ENCODE measurements at regions not wholly inside any gene's neighbourhood (a gene's known extent, or its start where the extent isn't known, plus 50 kb on each side); places are given as distances from the start of the nearest gene placed in this dataset.

DNA sequence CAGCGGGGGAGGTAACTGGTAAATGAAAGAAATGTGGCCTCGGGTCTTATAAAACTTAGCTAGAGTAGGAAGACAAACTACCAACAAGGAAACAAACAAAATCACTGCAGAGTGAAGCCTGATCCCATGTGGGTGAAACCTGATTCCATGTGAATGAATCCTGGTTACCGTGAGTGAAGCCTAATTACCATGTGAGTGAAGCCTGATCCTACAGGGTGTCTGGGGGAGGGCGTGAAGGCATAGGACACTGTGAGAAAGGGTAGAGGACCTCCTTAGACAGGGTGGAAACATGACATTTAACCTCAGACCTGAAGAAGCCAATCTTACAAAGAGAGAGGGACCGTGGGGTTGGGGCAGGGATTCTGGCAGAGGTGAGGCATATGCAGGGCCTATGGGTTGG, 106.2 kb upstream of the USP47 start:
- Histone ChIP-seq H3K36me3 (ENCODE audit: insufficient read depth, low read length) (no peaks in the 10 kb centered on the region), H3K27ac (no peak overlapping the region), H3K9me3 (ENCODE audit: low read depth, low read length) (no peaks in the 10 kb centered on the region), H3K4me3 (no peak overlapping the region), H3K9ac (ENCODE audit: insufficient read length) (no peak overlapping the region)
- no peak for DNase-seq (ENCODE audit: low read depth, low spot score)
- TF ChIP-seq POLR2AphosphoS5 (IDR thresholded peaks at IDR 0.05; ENCODE audit: borderline replicate concordance, low read depth, low read length) (no peak), FOXP2 (optimal IDR thresholded peaks at IDR 0.05; ENCODE audit: control extremely low read depth, extremely low read length, insufficient read depth) (no peak), EZH2 (IDR thresholded peaks at IDR 0.05) (no peak)

DNA sequence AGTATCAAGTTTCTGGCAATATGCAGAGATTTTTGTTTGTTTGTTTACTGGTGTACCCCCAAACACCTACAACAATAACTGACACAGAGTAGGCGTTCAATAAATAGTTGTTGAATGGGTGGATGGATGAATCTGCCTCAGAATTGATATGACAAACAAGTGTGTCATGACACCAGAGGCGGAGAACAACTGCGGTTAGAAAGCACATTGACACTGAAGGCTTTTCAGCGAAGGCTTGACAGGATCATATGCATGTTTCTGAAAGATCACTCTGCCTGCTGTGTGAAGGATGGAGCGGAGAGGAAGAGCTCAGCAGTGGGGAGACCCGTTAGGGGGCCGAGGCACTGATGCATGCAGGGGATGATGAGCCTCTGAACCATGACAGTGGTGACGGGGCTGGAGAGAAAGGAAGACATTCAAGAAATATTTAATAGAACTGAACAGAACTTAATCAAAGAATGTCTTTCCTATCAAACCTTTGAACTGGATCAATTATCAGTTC, 108.5 kb upstream of the USP47 start:
- no peak for DNase-seq (ENCODE audit: low read depth, low spot score)
- H3K9me3 ChIP-seq (ENCODE audit: low read depth, low read length), result no peaks in the 10 kb centered on the region
- TF ChIP-seq EZH2 (IDR thresholded peaks at IDR 0.05) (no peak), POLR2AphosphoS5 (IDR thresholded peaks at IDR 0.05; ENCODE audit: borderline replicate concordance, low read depth, low read length) (no peak), FOXP2 (optimal IDR thresholded peaks at IDR 0.05; ENCODE audit: control extremely low read depth, extremely low read length, insufficient read depth) (no peak)
- H3K27ac ChIP-seq, result no peak overlapping the region
- H3K9ac ChIP-seq (ENCODE audit: insufficient read length), result no peak overlapping the region
- H3K4me3 ChIP-seq, result no peak overlapping the region
- H3K36me3 ChIP-seq (ENCODE audit: insufficient read depth, low read length), result no peaks in the 10 kb centered on the region

DNA sequence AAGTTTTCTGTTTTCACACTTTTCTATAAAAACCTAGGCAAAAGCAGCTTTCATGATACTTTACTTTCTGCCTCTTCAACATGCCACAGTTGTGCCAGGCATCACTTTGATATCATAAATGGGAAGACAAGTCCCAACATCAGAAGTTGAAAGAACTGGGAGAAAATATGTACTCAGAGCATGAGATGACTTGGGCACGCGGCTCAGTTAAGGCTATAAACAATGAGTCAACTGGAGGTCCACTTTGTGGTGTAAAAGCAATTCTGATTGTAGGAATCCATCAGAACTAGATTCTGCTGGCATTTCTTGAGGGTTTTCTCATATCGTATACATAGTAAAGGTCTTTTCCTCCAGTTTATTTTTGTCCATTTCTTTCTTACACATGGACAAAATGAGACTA, 109.7 kb upstream of the USP47 start:
- H3K9me3 ChIP-seq (ENCODE audit: low read depth, low read length), result no peaks in the 10 kb centered on the region
- H3K27ac ChIP-seq, result no peak overlapping the region
- TF ChIP-seq EZH2 (IDR thresholded peaks at IDR 0.05), result no peak
- no peak for TF ChIP-seq FOXP2 (optimal IDR thresholded peaks at IDR 0.05; ENCODE audit: control extremely low read depth, extremely low read length, insufficient read depth)
- TF ChIP-seq POLR2AphosphoS5 (IDR thresholded peaks at IDR 0.05; ENCODE audit: borderline replicate concordance, low read depth, low read length), result no peak
- H3K36me3 ChIP-seq (ENCODE audit: insufficient read depth, low read length), result no peaks in the 10 kb centered on the region
- no peak overlapping the region for H3K9ac ChIP-seq (ENCODE audit: insufficient read length)
- no peak overlapping the region for H3K4me3 ChIP-seq
- no peak for DNase-seq (ENCODE audit: low read depth, low spot score)

DNA sequence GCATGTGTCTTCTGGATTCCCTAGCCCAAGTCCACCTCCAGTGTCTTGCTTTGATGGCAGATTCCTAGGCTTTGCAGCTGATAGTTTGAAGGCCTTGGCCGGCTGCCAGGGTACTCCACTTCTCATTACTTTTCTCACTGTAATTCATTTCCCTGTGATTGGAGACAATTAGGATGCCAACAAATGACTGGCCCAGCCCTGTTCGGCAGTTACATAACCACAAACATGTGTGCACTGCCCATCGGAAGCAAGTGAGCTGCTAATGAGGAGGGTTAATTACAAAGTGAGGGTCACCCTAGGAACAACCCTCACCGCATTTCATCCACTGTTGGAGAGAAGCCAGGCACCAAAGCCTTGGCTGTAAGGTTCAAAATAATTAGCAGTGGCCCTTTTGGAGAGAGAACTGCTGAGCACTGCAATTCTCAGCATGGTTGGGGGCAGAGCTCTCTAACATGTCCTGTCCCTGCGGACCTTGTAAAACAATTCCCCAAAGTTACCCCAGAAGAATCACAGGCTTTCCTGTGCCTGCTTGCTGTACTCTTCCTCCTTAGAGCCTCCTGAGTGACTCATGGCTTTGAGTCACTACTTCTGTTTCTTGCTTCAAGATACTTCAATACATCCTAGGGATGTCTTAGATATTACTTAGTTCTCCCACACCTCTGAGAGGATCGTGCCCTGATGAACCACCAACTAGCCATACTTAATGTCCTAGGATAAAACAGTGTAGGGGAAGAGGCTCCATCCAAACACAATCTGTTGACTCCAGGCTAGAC, 109.7 kb upstream of the GALNT18 start:
- H3K9ac ChIP-seq (ENCODE audit: insufficient read length), result no peak overlapping the region
- H3K4me3 ChIP-seq, result no peak overlapping the region
- H3K36me3 ChIP-seq (ENCODE audit: insufficient read depth, low read length), result no peaks in the 10 kb centered on the region
- no peak for TF ChIP-seq FOXP2 (optimal IDR thresholded peaks at IDR 0.05; ENCODE audit: control extremely low read depth, extremely low read length, insufficient read depth)
- TF ChIP-seq POLR2AphosphoS5 (IDR thresholded peaks at IDR 0.05; ENCODE audit: borderline replicate concordance, low read depth, low read length), result no peak
- TF ChIP-seq EZH2 (IDR thresholded peaks at IDR 0.05), result no peak
- no peak overlapping the region for H3K27ac ChIP-seq
- no peaks in the 10 kb centered on the region for H3K9me3 ChIP-seq (ENCODE audit: low read depth, low read length)
- no peak for DNase-seq (ENCODE audit: low read depth, low spot score)

DNA sequence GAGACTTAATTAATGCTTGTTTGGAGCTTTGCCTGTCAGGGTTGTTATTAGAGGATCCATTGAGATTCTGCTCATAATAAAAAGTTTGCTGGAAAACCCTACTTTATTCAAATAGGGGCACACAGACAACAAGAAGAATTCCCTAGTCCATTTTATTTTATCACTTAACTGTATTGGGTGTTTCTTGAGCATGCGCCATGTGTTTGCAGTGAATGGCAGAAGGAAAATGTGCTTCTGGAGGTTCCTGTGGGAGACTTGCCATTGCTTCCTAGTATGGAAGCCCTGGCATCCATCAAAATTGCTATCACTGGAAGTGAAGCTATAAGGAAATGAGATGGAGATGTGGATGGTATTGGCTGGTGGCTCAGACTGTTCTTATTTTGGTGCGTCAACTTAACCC, 106.6 kb upstream of the GALNT18 start:
- Histone ChIP-seq H3K27ac (no peak overlapping the region), H3K9me3 (ENCODE audit: low read depth, low read length) (no peaks in the 10 kb centered on the region), H3K4me3 (no peak overlapping the region), H3K36me3 (ENCODE audit: insufficient read depth, low read length) (no peaks in the 10 kb centered on the region), H3K9ac (ENCODE audit: insufficient read length) (no peak overlapping the region)
- no peak for DNase-seq (ENCODE audit: low read depth, low spot score)
- TF ChIP-seq FOXP2 (optimal IDR thresholded peaks at IDR 0.05; ENCODE audit: control extremely low read depth, extremely low read length, insufficient read depth) (no peak), EZH2 (IDR thresholded peaks at IDR 0.05) (no peak), POLR2AphosphoS5 (IDR thresholded peaks at IDR 0.05; ENCODE audit: borderline replicate concordance, low read depth, low read length) (no peak)

DNA sequence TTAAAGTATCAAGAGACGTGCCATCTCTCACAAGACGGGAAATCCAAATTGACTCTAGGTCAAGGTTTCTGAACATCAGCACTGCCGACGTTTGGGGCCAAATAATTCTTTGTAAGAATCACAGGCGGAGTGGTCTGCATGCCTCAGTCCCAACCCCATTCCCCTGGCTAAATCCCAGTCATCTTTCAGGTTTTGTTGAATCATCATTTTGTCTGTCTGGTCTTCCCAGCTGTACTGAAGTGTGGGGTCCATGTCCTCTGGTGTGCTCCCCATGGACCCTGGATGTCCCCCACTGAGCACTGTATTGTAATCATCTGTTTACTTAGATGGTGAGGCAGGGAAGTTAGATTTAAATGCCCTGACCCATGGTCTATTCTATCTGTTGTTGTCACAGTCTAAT, 103.6 kb upstream of the GALNT18 start:
- Histone ChIP-seq H3K9me3 (ENCODE audit: low read depth, low read length) (no peaks in the 10 kb centered on the region), H3K36me3 (ENCODE audit: insufficient read depth, low read length) (no peaks in the 10 kb centered on the region), H3K27ac (no peak overlapping the region), H3K4me3 (no peak overlapping the region), H3K9ac (ENCODE audit: insufficient read length) (no peak overlapping the region)
- no peak for DNase-seq (ENCODE audit: low read depth, low spot score)
- TF ChIP-seq EZH2 (IDR thresholded peaks at IDR 0.05) (no peak), POLR2AphosphoS5 (IDR thresholded peaks at IDR 0.05; ENCODE audit: borderline replicate concordance, low read depth, low read length) (no peak), FOXP2 (optimal IDR thresholded peaks at IDR 0.05; ENCODE audit: control extremely low read depth, extremely low read length, insufficient read depth) (no peak)

DNA sequence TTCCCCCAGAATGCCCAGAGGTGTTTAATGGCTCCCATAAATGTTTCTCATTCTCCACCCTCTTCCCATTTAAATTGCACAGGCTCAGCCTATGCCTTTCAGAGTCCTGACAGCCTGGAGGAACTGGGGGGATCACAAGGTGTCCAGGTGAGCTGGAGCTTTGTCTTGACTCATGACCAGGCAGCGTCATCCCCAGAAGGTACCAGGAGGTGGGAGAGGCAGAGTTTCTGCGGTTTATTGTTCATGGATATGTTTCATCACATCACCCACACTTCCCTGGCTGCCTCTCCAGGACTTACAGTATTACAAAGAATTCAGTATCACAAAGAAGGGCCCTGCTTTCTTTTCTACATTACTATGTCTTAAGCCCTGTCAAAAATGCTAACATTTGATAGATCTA, 103.2 kb upstream of the GALNT18 start:
- Histone ChIP-seq H3K36me3 (ENCODE audit: insufficient read depth, low read length) (no peaks in the 10 kb centered on the region), H3K27ac (no peak overlapping the region)

DNA sequence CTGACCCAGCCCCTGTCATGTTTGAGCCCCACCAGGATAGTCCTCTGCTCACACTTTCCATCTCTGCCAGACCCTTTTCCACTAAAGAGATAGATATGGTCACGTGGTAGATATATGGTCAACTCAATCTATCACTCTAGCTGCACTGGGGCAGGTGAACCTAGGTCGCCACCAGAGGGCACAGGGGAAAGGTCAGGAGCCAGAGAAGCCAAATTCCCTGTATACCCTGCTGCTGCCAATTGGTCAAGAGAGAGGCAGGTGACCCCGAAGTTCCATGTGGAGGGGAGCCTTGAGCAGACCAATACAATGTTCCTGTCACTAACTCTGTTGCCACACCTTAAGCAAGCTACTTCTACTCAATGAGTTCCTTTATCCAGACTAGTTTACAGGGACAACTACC, 101.1 kb upstream of the GALNT18 start:
- H3K27ac ChIP-seq, result no peak overlapping the region
- no peaks in the 10 kb centered on the region for H3K9me3 ChIP-seq (ENCODE audit: low read depth, low read length)
- no peaks in the 10 kb centered on the region for H3K36me3 ChIP-seq (ENCODE audit: insufficient read depth, low read length)
- DNase-seq (ENCODE audit: low read depth, low spot score), result no peak
- H3K4me3 ChIP-seq, result no peak overlapping the region
- H3K9ac ChIP-seq (ENCODE audit: insufficient read length), result no peak overlapping the region
- TF ChIP-seq POLR2AphosphoS5 (IDR thresholded peaks at IDR 0.05; ENCODE audit: borderline replicate concordance, low read depth, low read length), result no peak
- no peak for TF ChIP-seq FOXP2 (optimal IDR thresholded peaks at IDR 0.05; ENCODE audit: control extremely low read depth, extremely low read length, insufficient read depth)
- TF ChIP-seq EZH2 (IDR thresholded peaks at IDR 0.05), result no peak

More for the DNA sequence above, 103.2 kb upstream of the GALNT18 start:
- Histone ChIP-seq H3K9ac (ENCODE audit: insufficient read length) (no peak overlapping the region), H3K4me3 (no peak overlapping the region), H3K9me3 (ENCODE audit: low read depth, low read length) (no peaks in the 10 kb centered on the region)
- no peak for DNase-seq (ENCODE audit: low read depth, low spot score)
- no peak for TF ChIP-seq EZH2 (IDR thresholded peaks at IDR 0.05)
- TF ChIP-seq FOXP2 (optimal IDR thresholded peaks at IDR 0.05; ENCODE audit: control extremely low read depth, extremely low read length, insufficient read depth), result no peak
- no peak for TF ChIP-seq POLR2AphosphoS5 (IDR thresholded peaks at IDR 0.05; ENCODE audit: borderline replicate concordance, low read depth, low read length)

Data from SK-N-MC (cell line).